ENCODE measurements at regions not wholly inside any gene's neighbourhood (a gene's known extent, or its start where the extent isn't known, plus 50 kb on each side); places are given as distances from the start of the nearest gene placed in this dataset.

- ChIA-PET CTCF (no interaction called here), POLR2A (no interaction called here)
- no peak for DNase-seq
- no peak overlapping the region for H3K4me3 Mint-ChIP-seq
- Histone ChIP-seq H3K4me3 (ENCODE audit: control extremely low read depth in 1 of 5, extremely low read depth in 1 of 5, insufficient read depth in 1 of 5, low read depth in 2 of 5, low read length in 4 of 5) (no peak overlapping the region), H3K9ac (ENCODE audit: low read length) (no peak overlapping the region), H3K9me3 (ENCODE audit: control extremely low read depth in 1 of 3, control insufficient read depth in 2 of 3, insufficient read depth in 1 of 3, low read length in 2 of 3) (no peaks in the 10 kb centered on the region), H3K27me3 (replicated peaks in 1 of 4; ENCODE audit: control extremely low read depth in 1 of 4, control insufficient read depth in 3 of 4, insufficient read depth in 4 of 4, low read length in 3 of 4) (no peaks in the 10 kb centered on the region), H4K20me1 (ENCODE audit: control insufficient read depth, insufficient read depth, low read length, poor library complexity, severe bottlenecking) (no peaks in the 10 kb centered on the region), H3K79me2 (ENCODE audit: control insufficient read depth, insufficient read depth, low read length) (no peaks in the 10 kb centered on the region), H3K4me2 (replicated peaks; ENCODE audit: low read depth, low read length, poor library complexity, severe bottlenecking) (no peak overlapping the region), H3K27ac (ENCODE audit: low read length in 2 of 2) (no peak overlapping the region), H3K36me3 (replicated peaks in 1 of 2; ENCODE audit: control extremely low read depth in 1 of 2, control insufficient read depth in 1 of 2, extremely low read depth in 1 of 2, insufficient read depth in 2 of 2, low read length in 1 of 2) (no peaks in the 10 kb centered on the region), H3K4me1 (ENCODE audit: control insufficient read depth in 2 of 2, insufficient read depth in 2 of 2, low read length in 2 of 2) (no peaks in the 10 kb centered on the region), H2AFZ (ENCODE audit: insufficient read depth, low read depth, low read length, poor library complexity, severe bottlenecking) (no peak overlapping the region)
- no peak overlapping the region for H3K27ac Mint-ChIP-seq
- no peaks in the 10 kb centered on the region for H3K27me3 Mint-ChIP-seq
- intact Hi-C loops (cut with micrococcal nuclease) = no loop called here
- TF ChIP-seq EZH2 (IDR thresholded peaks at IDR 0.05; ENCODE audit: borderline replicate concordance, insufficient read depth, low read depth, low read length, poor library complexity, severe bottlenecking) = no peak
- no peak for TF ChIP-seq CTCF (IDR thresholded peaks at IDR 0.05)
- peaks cover 3% of the 10 kb centered on the region for H3K4me1 Mint-ChIP-seq
- ATAC-seq (ENCODE audit: low read depth) = no peak
- WGBS (ENCODE audit: insufficient coverage) = no CpG with 5 or more reads among the region's 4 CpGs
- H3K9me3 Mint-ChIP-seq (ENCODE audit: insufficient read depth) = no peaks in the 10 kb centered on the region
These were observed 188.5 kb downstream of the CD109 start for GRCh38 chr6:73884540-73884939.

GRCh38 chr6:73879501-73880293 lies 183.7 kb downstream of the CD109 start:
- H2AFZ ChIP-seq (ENCODE audit: insufficient read depth, low read depth, low read length, poor library complexity, severe bottlenecking) = no peak overlapping the region
- H4K20me1 ChIP-seq (ENCODE audit: control insufficient read depth, insufficient read depth, low read length, poor library complexity, severe bottlenecking) = no peaks in the 10 kb centered on the region
- no peaks in the 10 kb centered on the region for H3K27me3 ChIP-seq (replicated peaks in 1 of 4; ENCODE audit: control extremely low read depth in 1 of 4, control insufficient read depth in 3 of 4, insufficient read depth in 4 of 4, low read length in 3 of 4)
- Mint-ChIP-seq H3K4me1 (no peaks in the 10 kb centered on the region), H3K27ac (no peak overlapping the region), H3K4me3 (no peak overlapping the region), H3K9me3 (ENCODE audit: insufficient read depth) (no peaks in the 10 kb centered on the region), H3K27me3 (no peaks in the 10 kb centered on the region)
- no peak for ATAC-seq (ENCODE audit: low read depth)
- no peaks in the 10 kb centered on the region for H3K4me1 ChIP-seq (ENCODE audit: control insufficient read depth in 2 of 2, insufficient read depth in 2 of 2, low read length in 2 of 2)
- CTCF ChIA-PET = no interaction called here
- no peak overlapping the region for H3K4me3 ChIP-seq (ENCODE audit: control extremely low read depth in 1 of 5, extremely low read depth in 1 of 5, insufficient read depth in 1 of 5, low read depth in 2 of 5, low read length in 4 of 5)
- H3K4me2 ChIP-seq (replicated peaks; ENCODE audit: low read depth, low read length, poor library complexity, severe bottlenecking) = no peak overlapping the region
- intact Hi-C loops (cut with micrococcal nuclease) = no loop called here
- DNase-seq = no peak
- no peaks in the 10 kb centered on the region for H3K36me3 ChIP-seq (replicated peaks in 1 of 2; ENCODE audit: control extremely low read depth in 1 of 2, control insufficient read depth in 1 of 2, extremely low read depth in 1 of 2, insufficient read depth in 2 of 2, low read length in 1 of 2)
- H3K9ac ChIP-seq (ENCODE audit: low read length) = no peak overlapping the region
- no peaks in the 10 kb centered on the region for H3K9me3 ChIP-seq (ENCODE audit: control extremely low read depth in 1 of 3, control insufficient read depth in 2 of 3, insufficient read depth in 1 of 3, low read length in 2 of 3)
- POLR2A ChIA-PET = no interaction called here
- no peak overlapping the region for H3K27ac ChIP-seq (ENCODE audit: low read length in 2 of 2)
- no peak for TF ChIP-seq CTCF (IDR thresholded peaks at IDR 0.05)
- TF ChIP-seq EZH2 (IDR thresholded peaks at IDR 0.05; ENCODE audit: borderline replicate concordance, insufficient read depth, low read depth, low read length, poor library complexity, severe bottlenecking) = no peak
- no peaks in the 10 kb centered on the region for H3K79me2 ChIP-seq (ENCODE audit: control insufficient read depth, insufficient read depth, low read length)
- WGBS (ENCODE audit: insufficient coverage) = 51% methylated on average over 3 of the region's 8 CpGs
